NCI-H2081 (cell line): ENCODE measurements at regions not wholly inside any gene's neighbourhood (a gene's known extent, or its start where the extent isn't known, plus 50 kb on each side); places are given as distances from the start of the nearest gene placed in this dataset.

ENCODE experiments used
- DNase-seq, 2 experiments: peaks; one replicate each; lab custom pipeline; 2025; lab: John Stamatoyannopoulos, UW

- no peak for DNase-seq
Measured at GRCh38 chr6:106771822-106772221, 142.4 kb downstream of the QRSL1 start.

GRCh38 chr6:106770663-106771062, 141.3 kb downstream of the QRSL1 start:
- no peak for DNase-seq

GRCh38 chr6:106770081-106770480, 140.7 kb downstream of the QRSL1 start:
- DNase-seq = no peak

GRCh38 chr6:106767271-106767670, 137.9 kb downstream of the QRSL1 start:
- DNase-seq = no peak

GRCh38 chr6:106766201-106766600, 136.8 kb downstream of the QRSL1 start:
- DNase-seq = no peak

GRCh38 chr6:106765496-106765895, 136.1 kb downstream of the QRSL1 start:
- no peak for DNase-seq

GRCh38 chr6:106764353-106764980, 135.1 kb downstream of the QRSL1 start:
- no peak for DNase-seq

GRCh38 chr6:106763361-106763760, 134.0 kb downstream of the QRSL1 start:
- DNase-seq = no peak

GRCh38 chr6:106761160-106761559, 131.8 kb downstream of the QRSL1 start:
- no peak for DNase-seq

- no peak for DNase-seq
Measured at GRCh38 chr6:106759112-106759511, 129.7 kb downstream of the QRSL1 start.

GRCh38 chr6:106757722-106758467, 128.5 kb downstream of the QRSL1 start:
- no peak for DNase-seq

GRCh38 chr6:106757267-106757666, 127.9 kb downstream of the QRSL1 start:
- DNase-seq = peak; percentile 18 to 69

GRCh38 chr6:106754215-106754614, 124.8 kb downstream of the QRSL1 start:
- no peak for DNase-seq

- DNase-seq = no peak
Measured at GRCh38 chr6:106752641-106753040, 123.3 kb downstream of the QRSL1 start.

GRCh38 chr6:106751501-106752252, 122.3 kb downstream of the QRSL1 start:
- DNase-seq = peak; percentile 73 to 92

GRCh38 chr6:106750946-106751345, 121.6 kb downstream of the QRSL1 start:
- no peak for DNase-seq

GRCh38 chr6:106750142-106750918, 121.0 kb downstream of the QRSL1 start:
- DNase-seq = peak; percentile 36 to 86

GRCh38 chr6:106749609-106750008, 120.2 kb downstream of the QRSL1 start:
- DNase-seq = no peak

- no peak for DNase-seq
Measured at GRCh38 chr6:106748547-106749207, 119.3 kb downstream of the QRSL1 start.

- peak in 1 of 2 experiments; percentile 65 for DNase-seq
Measured at GRCh38 chr6:106747139-106747538, 117.8 kb downstream of the QRSL1 start.

- DNase-seq = no peak
Measured at GRCh38 chr6:106746652-106747051, 117.3 kb downstream of the QRSL1 start.
